Hepatocyte (in vitro differentiated cells): ENCODE measurements at regions not wholly inside any gene's neighbourhood (a gene's known extent, or its start where the extent isn't known, plus 50 kb on each side); places are given as distances from the start of the nearest gene placed in this dataset.

ENCODE experiments used
- CTCF ChIP-seq: fragments of 200-600 bp; sonication (generic); IDR thresholded peaks from 2 replicates; pipeline ENCODE4 v1.5.1; 2016; ENCODE audit warnings: antibody characterized with exemption, mild to moderate bottlenecking; ENCODE audit not compliant: poor library complexity
- EZH2 ChIP-seq: fragments of 200-600 bp; sonication (generic); IDR thresholded peaks from 2 replicates; pipeline ENCODE4 v1.6.1; 2016; ENCODE audit warnings: antibody characterized with exemption, mild to moderate bottlenecking, borderline replicate concordance

GRCh38 chr3:68631850-68632545 is 300.3 kb downstream of the TAFA4 start:
- TF ChIP-seq CTCF (no peak), EZH2 (no peak)
